HG02852 (cell line): ENCODE measurements at regions not wholly inside any gene's neighbourhood (a gene's known extent, or its start where the extent isn't known, plus 50 kb on each side); places are given as distances from the start of the nearest gene placed in this dataset.

Source experiments
- ATAC-seq: cut with Tn5 transposase; IDR thresholded peaks from one replicate; pipeline ENCODE4 v1.9.1; 2021; ENCODE audit warnings: mild to moderate bottlenecking, moderate library complexity; ENCODE audit not compliant: unreplicated experiment

DNA sequence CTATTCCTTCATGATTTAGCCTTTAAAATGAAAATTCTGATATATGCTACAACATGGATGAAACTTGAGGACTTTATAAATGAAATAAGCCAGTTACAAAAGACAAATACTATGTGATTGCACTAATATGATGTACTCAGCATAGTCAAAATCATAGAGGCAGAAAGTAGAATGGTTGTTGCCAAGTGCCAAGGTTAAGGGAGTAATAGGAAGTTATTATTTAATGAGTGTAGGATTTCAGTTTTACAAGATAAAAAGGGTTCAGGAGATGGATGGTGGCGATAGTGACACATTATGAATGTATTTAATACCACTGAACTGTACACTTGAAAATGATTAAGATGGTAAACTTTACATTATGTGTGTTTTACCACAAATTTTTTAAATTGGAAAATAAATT is 73.1 kb upstream of the FMN2 start:
- no peak for ATAC-seq

GRCh38 chr1:240019524-240019923 is 72.2 kb upstream of the FMN2 start:
- no peak for ATAC-seq

- ATAC-seq: no peak
Observed at GRCh38 chr1:240020871-240021270, 70.8 kb upstream of the FMN2 start.

GRCh38 chr1:240021709-240022108 is 70.0 kb upstream of the FMN2 start:
- no peak for ATAC-seq

- ATAC-seq: peak; percentile 87
Observed at GRCh38 chr1:240027059-240027462, 64.6 kb upstream of the FMN2 start.

GRCh38 chr1:240029418-240029817 is 62.3 kb upstream of the FMN2 start:
- no peak for ATAC-seq

DNA sequence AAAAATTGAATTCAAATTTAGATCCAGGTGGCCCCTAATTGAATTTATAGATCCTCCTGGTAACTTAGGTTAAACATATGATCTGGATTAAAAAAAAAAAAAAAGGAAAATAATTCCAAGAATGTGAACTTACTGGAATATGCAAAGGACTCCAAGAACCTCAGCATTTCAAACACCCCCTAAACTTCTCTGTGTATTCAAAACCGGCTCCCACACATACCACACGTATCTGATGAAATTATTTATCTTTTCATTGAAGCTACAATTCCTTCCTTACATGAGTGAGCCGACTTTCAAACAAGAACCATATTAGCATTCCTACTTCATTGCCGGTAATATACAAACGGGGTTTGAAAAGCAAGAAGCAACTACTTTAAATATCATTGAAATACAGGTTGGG is 61.4 kb upstream of the FMN2 start:
- no peak for ATAC-seq

DNA sequence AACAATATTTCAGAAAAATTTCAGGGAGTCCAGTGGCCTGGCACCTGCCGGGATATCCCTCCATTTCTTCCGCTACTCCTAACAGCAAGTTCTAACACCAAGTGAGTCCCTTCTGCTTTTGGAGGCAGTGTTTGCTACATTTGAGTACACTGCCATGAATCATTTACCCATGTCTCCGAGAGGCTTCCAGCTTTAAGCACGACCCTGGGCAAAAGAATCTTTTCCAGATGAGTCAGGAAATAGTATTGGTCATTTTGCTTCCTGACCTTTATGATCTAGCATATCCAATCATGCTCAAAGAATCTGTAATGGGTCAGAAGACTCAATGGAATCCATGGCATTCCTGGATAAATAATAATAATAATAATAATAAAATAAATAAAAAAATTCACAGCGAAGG is 60.7 kb upstream of the FMN2 start:
- ATAC-seq: no peak

DNA sequence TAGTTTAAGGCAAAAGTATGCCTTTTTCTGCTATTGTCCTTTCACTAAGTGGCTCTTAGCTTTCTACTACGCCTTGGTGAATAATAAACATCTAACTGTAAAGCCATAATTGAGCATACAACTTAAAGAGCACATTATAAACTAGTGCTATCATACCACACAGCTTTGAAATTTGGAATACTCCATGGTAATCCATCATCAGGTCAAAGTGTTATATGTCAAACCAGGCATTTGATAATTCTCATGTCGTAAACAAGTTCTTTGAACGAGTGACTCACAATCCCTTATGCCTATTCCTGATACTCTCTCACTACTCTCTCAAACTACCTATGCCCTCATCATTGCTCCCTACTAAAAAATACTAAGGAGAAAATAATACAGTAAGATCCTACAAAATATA is 60.3 kb upstream of the FMN2 start:
- no peak for ATAC-seq

GRCh38 chr1:240033406-240033805 is 58.3 kb upstream of the FMN2 start:
- ATAC-seq: no peak

GRCh38 chr1:240036526-240036925 is 55.2 kb upstream of the FMN2 start:
- no peak for ATAC-seq
